NB4 (cell line): ENCODE measurements at regions not wholly inside any gene's neighbourhood (a gene's known extent, or its start where the extent isn't known, plus 50 kb on each side); places are given as distances from the start of the nearest gene placed in this dataset.

Experiments
- CTCF ChIP-seq: IDR thresholded peaks from one replicate; pipeline ENCODE4 v1.5.1; 2012; ENCODE audit warnings: low read depth, low read length
- MAX ChIP-seq: IDR thresholded peaks from 2 replicates; pipeline ENCODE4 v1.6.1; 2011; ENCODE audit warnings: low read depth, low read length
- MYC ChIP-seq: IDR thresholded peaks from 2 replicates; pipeline ENCODE4 v1.6.1; 2011; ENCODE audit warnings: low read depth, low read length

DNA sequence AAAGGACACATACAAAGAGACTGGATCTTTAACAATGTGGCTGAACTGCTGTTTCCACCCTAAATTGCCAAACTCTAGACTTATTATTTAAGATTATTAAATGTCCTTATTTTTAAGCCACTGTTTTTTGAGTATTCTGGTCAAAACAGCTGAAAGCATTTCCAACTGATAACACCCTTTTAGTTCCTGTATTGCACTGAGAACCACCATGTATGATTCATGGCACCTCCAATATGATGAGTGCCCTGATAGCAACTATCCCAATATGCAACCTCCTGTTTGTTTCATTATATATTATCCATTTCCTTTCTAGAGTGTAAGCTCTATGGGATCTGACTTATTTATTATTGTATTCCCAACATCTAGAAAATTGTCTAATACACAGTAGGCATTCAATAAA lies 269.4 kb downstream of the HHIPL2 start:
- TF ChIP-seq MAX (no peak), CTCF (no peak), MYC (no peak)
